Neutrophil (primary cell): ENCODE measurements at regions not wholly inside any gene's neighbourhood (a gene's known extent, or its start where the extent isn't known, plus 50 kb on each side); places are given as distances from the start of the nearest gene placed in this dataset.

Experiments
- H3K27ac ChIP-seq: fragments of 200-600 bp; sonication (generic); 2 replicates; pipeline ENCODE4 v1.5.1; 2016; ENCODE audit warnings: mild to moderate bottlenecking, moderate library complexity
- H3K27me3 ChIP-seq: fragments of 200-600 bp; sonication (generic); 2 replicates; pipeline ENCODE4 v1.6.0; 2016; ENCODE audit warnings: mild to moderate bottlenecking
- H3K36me3 ChIP-seq: fragments of 200-600 bp; sonication (generic); 2 replicates; pipeline ENCODE4 v1.5.1; 2017
- H3K4me1 ChIP-seq, 2 experiments: fragments of 200-600 bp in 1 of 2; sonication (generic) in 1 of 2; 1 replicate in 1 of 2; 2 replicates in 1 of 2; pipeline versions ENCODE4 v1.5.1 to v1.6.1; 2013 to 2016; ENCODE audit warnings: low read depth in 1 of 2, low read length in 1 of 2, mild to moderate bottlenecking in 1 of 2, moderate library complexity in 1 of 2; ENCODE audit not compliant: control insufficient read depth in 1 of 2, insufficient read depth in 1 of 2
- H3K4me3 ChIP-seq, 2 experiments: fragments of 200-600 bp in 1 of 2; sonication (generic) in 1 of 2; 1 replicate in 1 of 2; 2 replicates in 1 of 2; pipeline ENCODE4 v1.5.1; 2013 to 2016; ENCODE audit warnings: low read depth in 1 of 2, low read length in 1 of 2, mild to moderate bottlenecking in 1 of 2, moderate library complexity in 1 of 2
- H3K9me3 ChIP-seq: fragments of 200-600 bp; sonication (generic); 2 replicates; pipeline ENCODE4 v1.5.1; 2016
- CTCF ChIP-seq: fragments of 200-600 bp; sonication (generic); IDR thresholded peaks from 2 replicates; pipeline ENCODE4 v1.5.1; 2016; ENCODE audit warnings: antibody characterized with exemption

GRCh38 chr10:56831681-56832080, 470.6 kb upstream of the ZWINT start:
- H3K27me3 ChIP-seq = no peaks in the 10 kb centered on the region
- no peaks in the 10 kb centered on the region for H3K36me3 ChIP-seq
- TF ChIP-seq CTCF = no peak
- H3K4me3 ChIP-seq = no peak overlapping the region
- H3K9me3 ChIP-seq = no peaks in the 10 kb centered on the region
- no peaks in the 10 kb centered on the region for H3K4me1 ChIP-seq
- H3K27ac ChIP-seq = no peak overlapping the region

DNA sequence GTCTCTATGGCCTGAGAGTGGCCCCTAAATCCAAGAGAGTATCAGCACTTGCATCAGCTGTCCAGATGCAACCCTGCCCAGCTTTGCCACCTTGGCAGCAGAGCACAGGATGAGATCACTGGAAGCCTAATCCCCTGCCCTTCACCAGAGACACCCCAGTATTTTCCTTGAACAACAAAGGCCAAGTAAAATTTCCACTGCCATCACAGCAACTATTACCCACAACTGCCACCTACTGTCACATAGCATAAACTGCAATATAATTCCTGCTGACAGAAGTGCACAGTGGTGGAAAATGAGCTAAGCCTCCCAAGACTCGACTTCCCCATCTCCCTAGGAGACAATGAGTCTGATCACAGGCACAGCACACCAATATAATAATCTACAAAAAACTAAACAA, 462.8 kb upstream of the ZWINT start:
- no peak for TF ChIP-seq CTCF
- no peaks in the 10 kb centered on the region for H3K4me1 ChIP-seq
- H3K36me3 ChIP-seq = no peaks in the 10 kb centered on the region
- no peak overlapping the region for H3K27ac ChIP-seq
- no peaks in the 10 kb centered on the region for H3K9me3 ChIP-seq
- no peaks in the 10 kb centered on the region for H3K27me3 ChIP-seq
- no peak overlapping the region for H3K4me3 ChIP-seq

- no peak for TF ChIP-seq CTCF
- Histone ChIP-seq H3K27ac (no peak overlapping the region), H3K4me1 (no peaks in the 10 kb centered on the region), H3K4me3 (no peak overlapping the region), H3K27me3 (no peaks in the 10 kb centered on the region), H3K9me3 (no peaks in the 10 kb centered on the region), H3K36me3 (no peaks in the 10 kb centered on the region)
These were observed 444.0 kb upstream of the ZWINT start for GRCh38 chr10:56805022-56805421.

DNA sequence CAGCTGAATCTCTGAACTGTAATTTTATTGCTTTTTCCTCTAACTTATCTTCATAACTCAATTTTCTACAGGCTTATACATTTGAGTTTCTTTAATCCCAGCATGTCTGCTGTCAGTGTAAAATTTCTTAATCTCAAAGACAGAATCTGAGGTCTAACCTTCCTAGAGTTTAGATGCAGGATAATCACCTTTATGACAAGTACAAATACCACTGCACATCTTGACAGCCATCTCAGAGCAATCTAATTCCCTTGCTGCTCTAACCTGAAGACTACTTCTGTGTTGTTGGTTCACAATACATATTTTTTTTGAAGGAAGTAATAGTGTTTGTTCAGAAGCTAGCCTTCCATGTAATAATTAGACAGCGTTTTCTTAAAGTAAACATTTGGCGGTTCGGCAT, 424.2 kb upstream of the ZWINT start:
- no peak overlapping the region for H3K27ac ChIP-seq
- H3K4me1 ChIP-seq = no peaks in the 10 kb centered on the region
- no peaks in the 10 kb centered on the region for H3K9me3 ChIP-seq
- TF ChIP-seq CTCF = no peak
- no peaks in the 10 kb centered on the region for H3K27me3 ChIP-seq
- no peaks in the 10 kb centered on the region for H3K36me3 ChIP-seq
- H3K4me3 ChIP-seq = no peak overlapping the region

DNA sequence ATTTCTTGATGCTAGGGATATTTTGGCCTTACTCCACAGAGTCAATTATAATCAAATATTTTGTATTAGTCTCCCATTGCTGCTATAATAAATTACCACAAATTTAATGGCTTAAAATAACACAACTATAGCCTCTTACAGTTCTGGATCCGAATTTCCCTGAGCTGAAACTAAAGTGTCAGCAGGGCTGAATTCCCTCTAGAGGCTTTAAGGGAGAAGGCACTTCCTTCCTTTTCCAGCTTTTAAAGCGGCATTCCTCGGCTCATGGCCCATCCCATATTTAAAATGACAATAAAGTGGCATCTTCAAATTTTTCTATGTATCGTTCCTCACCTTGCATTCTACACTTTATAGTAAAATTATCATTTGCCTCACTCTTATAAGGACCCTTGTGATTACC, 421.4 kb upstream of the ZWINT start:
- no peaks in the 10 kb centered on the region for H3K4me1 ChIP-seq
- no peak for TF ChIP-seq CTCF
- no peaks in the 10 kb centered on the region for H3K27me3 ChIP-seq
- H3K4me3 ChIP-seq = no peak overlapping the region
- H3K9me3 ChIP-seq = peaks cover under 1% of the 10 kb centered on the region
- no peak overlapping the region for H3K27ac ChIP-seq
- no peaks in the 10 kb centered on the region for H3K36me3 ChIP-seq

GRCh38 chr10:56771343-56771742, 410.3 kb upstream of the ZWINT start:
- TF ChIP-seq CTCF = no peak
- Histone ChIP-seq H3K4me3 (no peak overlapping the region), H3K27ac (no peak overlapping the region), H3K27me3 (no peaks in the 10 kb centered on the region), H3K9me3 (peaks cover 7% of the 10 kb centered on the region), H3K36me3 (no peaks in the 10 kb centered on the region), H3K4me1 (no peaks in the 10 kb centered on the region)
